Daoy (cell line): ENCODE measurements at regions not wholly inside any gene's neighbourhood (a gene's known extent, or its start where the extent isn't known, plus 50 kb on each side); places are given as distances from the start of the nearest gene placed in this dataset.
A peak's percentile ranks its signal among the peaks of the same experiment; 100 is the strongest.
"Not testable (repeated sequence)": the region's sequence is repeated elsewhere in the genome, so short reads cannot be mapped to it uniquely, and the experiment has no call there.

ENCODE experiments used
- DNase-seq: peaks from one replicate; pipeline ENCODE4 v3.0.0-alpha.2; 2015; ENCODE audit warnings: low read depth

DNA sequence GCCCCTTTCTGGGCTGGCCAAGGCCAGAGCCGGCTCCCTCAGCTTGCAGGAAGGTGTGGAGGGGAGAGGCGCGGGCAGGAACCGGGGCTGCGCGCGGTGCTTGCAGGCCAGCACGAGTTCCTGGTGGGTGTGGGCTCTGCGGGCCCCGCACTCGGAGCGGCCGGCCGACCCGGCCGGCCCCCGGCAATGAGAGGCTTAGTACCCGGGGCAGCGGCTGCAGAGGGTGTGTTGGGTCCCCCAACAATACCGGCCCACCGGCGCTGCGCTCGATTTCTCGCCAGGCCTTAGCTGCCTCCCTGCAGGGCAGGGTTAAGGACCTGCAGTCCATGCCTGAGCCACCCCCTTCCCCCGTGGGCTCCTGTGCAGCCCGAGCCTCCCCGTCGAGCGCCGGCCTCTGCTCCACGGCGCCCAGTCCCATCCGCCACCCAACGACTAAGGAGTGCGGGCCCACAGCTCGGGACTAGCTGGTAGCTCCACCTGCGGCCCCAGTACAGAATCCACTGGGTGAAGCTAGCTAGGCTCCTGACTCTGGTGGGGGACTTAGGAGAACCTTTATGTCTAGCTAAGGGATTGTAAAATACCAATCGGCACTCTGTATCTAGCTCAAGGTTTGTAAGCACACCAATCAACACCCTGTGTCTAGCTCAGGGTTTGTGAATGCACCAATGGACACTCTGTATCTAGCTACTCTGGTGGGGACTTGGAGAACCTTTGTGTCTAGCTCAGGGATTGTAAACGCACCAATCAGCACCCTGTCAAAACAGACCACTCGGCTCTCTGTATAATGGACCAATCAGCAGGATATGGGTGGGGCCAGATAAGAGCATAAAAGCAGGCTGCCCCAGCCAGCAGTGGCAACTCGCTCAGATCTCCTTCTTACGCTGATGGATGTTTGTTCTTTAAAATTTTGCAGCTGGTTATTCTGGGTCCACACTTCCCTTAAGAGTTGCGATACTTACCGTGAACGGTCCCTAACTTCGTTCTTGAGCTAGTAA, 167.4 kb upstream of the RREB1 start:
- DNase-seq, result no peak

DNA sequence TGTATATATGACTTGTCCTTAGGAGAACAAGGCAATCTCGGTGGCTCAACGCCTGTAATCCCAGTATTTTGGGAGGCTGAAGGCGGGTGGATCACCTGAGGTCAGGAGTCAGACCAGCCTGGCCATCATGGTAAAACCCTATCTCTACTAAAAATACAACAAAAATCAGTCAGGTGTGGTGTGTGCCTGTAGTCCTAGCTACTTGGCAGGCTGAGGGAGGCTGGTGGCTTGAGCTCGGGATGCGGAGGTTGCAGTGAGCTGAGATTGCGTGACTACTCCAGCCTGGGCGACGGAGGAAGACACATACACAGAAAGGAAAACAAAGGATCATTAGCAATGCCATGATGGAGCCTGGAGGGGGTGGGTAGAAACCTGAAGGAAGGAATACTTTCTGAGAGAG, 166.6 kb upstream of the RREB1 start:
- DNase-seq, result no peak

DNA sequence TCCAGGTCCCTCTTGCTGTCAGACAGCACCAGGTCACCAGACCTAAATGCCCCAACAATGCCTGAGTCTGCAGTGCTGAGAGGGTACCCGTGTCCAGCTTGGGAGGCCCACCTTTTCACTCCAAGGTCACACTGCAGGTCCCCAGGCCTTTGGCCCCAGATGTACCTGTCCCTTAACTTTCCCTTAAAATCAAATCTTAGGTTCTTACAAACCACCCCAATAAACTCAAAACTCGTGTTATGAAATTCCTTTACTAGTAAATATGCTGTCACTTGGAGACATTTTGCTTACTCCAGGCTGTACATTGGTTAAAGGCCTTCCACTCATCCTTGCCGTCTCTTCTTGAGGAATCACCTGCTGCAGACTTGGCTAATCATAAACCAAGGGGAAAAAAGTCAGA, 165.7 kb upstream of the RREB1 start:
- no peak for DNase-seq

DNA sequence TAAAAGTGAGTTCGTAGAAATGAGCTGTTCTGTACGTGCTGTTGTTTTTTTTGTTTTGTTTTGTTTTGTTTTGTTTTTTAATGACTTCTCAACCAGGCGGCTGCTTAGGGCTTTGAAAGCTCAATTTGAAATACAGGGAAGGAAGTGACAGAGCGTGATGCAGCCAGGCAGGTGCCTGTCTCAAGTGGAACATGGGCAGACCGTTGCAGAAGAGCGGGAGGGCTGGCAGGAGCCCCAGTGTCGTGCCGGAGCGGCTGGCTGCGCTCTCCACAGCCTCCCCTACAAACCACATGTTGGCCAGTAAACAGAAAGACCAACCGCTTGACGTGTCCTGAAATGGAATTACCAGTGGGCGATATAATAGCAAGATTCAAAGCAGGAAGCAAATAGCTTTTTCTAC, 164.9 kb upstream of the RREB1 start:
- peak; percentile 55 for DNase-seq

DNA sequence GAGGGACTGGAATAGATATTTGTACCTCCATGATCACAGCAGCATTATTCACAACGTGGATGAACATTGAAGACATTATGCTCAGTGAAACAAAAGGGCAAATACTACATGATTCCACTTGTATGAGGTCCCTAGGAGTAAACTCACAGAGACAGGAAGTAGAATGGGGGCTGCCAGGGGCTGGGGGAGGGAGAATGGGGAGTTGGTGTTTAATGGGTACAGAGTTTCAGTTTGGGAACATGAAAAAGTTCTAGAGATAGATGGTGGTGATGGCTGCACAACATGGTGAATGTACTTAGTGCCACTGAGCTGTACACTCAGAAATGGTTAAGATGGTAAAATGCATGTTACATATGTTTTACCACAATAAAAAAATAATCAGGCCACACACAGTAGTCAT, 164.3 kb upstream of the RREB1 start:
- no peak for DNase-seq

DNA sequence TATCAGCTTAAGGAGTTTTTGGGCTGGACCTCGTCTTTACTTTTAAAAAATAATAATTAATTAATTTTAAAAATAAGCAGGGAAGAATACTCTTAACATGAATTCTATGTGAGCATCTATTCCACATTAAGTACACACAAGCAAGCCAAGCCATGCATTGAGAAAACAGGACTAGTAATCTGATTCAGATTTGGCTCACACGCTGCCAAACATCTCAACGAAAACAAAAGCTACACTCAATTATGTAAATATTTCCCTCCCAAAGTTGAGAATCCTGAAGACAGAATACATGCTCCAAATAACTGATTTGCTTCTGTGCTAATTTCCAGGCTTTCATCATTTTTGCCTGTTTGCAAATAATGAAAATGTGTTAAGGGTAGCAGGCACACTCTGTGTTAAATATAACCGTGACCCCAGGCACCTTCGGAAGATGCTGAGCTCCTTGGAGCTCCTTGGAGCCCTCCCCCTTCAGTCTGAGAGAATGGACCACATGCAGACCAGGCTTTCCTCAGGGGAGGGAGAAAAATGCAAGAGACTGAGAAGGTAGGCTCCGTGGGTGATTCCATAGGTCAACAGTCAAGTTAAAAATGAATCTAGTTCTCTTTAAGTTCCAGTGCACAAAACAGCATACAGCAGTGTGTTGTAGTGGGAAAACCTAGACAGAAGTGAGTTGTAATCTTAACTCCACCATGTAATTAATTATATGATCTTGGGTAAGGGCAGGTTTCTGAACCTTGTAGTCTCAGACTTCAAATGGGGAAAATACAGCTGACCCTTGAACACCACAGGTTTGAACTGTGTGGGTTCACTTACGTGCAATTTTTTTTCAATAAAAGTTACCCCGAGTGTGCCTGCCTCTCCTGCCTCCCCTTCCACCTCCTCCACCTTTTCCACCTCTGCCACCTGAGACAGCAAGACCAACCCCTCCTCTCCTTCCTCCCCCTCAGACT, 161.3 kb upstream of the RREB1 start:
- no peak for DNase-seq

DNA sequence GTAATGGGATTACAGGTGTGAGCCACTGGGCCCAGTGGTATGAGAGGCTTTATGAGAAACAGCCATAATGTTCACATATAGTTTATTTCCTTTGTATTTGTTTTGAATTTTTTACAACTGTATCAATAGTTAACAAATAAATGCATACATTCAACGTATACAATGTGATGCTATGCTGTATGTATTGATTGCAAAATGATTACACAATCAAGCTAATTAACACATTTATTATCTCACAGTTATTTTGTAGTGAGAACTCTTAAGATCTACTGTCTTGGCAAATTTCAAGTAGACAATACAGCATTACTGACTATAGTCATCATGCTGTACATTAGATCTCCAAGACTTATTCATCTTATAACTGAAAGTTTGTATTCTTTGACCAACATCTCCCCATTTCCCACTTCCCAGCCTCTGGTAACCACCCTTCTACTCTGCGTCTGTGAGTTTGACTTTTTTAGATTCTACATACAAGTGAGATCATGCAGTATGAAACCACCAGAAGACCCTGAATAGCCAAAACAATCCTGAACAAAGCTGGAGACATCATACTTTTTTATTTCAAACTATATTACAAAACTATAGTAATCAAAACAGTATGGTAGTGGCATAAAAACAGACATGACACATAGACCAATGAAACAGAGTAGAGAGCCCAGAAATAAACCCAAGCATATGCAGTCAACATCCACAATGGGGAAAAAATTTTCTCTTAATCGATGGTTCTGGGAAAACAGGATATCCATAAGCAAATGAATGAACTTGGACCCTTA, 157.2 kb upstream of the RREB1 start:
- DNase-seq, result no peak

DNA sequence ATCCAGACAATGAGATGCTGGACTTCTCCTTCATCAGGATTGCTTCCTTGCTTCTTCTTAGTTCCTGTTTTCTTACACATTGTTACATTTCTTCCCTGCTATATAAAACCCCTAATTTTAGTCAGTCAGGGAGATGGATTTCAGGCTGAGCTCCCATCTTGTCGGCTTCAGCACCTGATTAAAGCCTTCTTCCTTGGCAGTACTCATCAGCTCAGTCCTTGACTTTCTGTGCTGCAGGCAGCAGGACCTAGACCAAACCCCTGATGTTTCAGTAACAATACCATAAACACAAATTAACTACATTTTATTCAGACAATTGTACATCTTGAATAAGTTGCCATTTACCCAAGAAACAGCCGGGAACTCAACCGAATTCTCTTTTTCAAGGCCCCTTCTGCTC, 156.4 kb upstream of the RREB1 start:
- DNase-seq, result no peak

DNA sequence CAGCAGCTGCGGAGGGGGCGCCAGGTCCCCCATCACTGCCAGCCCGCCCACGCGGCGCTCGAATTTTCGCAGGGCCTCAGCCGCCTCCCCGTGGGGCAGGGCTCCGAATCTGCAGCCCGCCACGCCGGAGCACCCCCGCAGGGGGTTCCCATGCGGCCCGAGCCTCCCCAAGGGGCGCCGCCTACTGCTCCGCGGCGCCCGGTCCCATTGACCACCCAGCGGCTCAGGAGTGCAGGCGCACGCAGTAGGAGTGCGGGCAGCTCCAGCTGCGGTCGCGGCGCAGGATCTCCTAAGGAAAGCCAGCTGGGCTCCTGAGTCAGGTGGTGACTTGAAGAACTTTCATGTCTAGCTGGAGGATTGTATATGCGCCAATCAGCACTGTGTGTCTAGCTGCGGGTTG, 155.3 kb upstream of the RREB1 start:
- DNase-seq, result no peak

DNA sequence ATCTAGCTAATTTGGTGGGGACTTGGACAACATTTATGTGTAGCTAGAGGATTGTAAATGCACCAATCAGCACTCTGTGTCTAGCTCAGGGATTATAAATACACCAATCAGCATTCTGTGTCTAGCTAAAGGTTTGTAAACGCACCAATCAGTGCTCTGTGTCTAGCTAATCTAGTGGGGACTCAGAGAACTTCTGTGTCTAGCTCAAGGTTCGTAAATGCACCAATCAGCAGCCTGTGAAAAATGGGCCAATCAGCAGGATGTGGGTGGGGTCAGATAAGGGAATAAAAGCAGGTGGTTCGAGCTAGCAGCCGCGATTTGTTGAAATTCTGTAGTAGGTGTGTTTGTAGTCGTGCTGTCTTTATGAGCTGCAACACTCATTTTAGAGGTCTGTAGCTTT, 154.8 kb upstream of the RREB1 start:
- DNase-seq, result not testable (repeated sequence)

DNA sequence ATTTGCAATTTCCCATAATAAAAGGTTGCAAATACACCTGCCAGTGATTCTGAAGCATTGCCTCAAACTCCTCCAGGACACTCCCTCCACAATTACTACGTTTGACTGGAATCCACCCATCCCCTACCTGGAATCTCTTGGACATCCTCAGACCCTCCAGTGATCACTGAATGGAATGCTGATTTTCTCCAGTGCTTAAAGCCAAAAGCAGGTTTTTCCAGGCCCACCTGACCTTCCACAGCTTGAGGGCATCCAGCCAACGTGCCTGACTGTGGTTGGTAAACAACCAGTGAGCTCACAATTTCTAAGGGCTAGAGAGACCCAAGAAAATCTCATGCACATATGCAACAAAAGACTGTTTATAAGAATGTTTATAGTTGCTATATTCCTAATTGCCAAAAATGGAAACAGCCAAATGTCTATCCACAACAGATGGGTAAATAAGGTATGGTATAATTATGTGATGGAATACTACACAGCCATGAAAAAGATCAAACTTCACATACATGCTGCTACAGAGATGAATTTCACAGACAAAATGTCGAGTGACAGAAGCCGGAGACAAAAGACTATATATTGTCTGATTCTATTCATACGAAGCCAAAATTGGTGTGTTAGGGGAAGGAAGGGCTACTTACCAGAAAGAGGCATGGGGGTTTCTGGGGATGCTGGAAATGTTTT, 147.1 kb upstream of the RREB1 start:
- no peak for DNase-seq

DNA sequence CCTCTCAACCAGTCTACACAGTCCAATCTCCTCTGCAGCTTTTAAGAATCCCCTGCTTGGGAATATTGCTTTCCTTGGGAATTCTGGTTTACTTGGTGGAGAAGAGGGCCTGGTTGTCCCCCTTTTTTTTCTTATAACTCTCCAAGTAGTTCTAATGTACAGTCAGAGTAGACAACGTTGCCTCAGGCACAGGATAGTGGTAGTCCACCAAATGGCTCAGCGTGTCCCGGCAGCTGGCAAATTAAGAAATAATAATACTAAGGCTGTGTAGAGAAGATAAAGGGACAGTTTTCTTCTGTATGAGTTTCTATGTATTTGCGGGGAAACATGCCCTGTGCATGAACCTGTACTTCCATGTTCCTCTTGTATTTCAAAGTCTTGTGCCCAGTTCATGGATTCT, 145.7 kb upstream of the RREB1 start:
- no peak for DNase-seq

DNA sequence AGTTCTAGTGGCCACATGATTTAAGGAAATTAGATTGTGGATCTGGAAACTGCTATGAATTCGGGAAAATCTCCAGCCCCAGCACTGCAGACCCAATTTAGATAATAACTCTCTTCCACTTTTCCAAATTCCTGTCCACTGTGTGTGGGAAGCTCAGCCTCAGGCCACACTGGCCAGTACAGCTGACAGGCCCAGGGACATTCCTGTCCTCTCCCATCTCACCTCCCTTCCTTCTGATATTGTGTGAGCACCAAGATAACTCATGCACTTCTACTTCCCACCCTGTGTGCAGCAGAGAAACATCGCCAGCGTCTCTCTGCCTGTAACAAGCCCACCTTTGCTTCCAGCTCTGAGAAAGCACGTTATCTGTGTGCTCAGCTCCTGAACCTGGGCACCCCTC, 145.1 kb upstream of the RREB1 start:
- no peak for DNase-seq

DNA sequence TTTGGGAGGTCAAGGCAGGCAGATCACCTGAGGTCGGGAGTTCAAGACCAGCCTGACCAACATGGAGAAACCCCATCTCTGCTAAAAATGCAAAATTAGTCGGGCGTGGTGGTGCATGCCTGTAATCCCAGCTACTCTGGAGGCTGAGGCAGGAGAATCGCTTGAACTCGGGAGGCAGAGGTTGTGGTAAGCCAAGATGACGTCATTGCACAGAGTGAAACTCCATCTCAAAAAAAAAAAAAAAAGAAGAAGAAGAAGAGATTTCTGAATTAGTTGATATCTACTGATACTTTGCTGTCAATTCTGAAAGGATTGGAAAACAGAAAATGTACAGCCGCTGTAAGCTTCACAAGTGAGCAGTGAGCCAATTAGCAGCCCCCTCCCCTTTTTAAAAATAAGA, 144.4 kb upstream of the RREB1 start:
- DNase-seq, result not testable (repeated sequence)

DNA sequence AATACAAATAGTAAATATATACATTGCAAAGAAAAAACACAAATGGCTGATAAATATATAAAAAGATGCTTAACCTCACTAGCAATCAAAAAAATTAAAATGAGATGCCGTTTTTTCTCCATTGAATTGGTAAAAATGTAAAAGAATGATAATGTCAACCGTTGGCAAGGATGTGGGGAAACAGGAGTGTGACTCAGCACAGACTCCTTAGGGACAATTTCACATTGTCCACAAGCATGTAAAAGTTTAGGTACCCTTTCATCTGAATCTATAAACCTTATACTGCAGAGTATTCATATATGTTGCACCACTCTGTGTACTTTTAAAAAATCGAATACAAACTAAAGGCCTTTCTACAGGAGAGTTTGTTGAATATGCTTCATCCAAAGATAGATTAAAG, 143.1 kb upstream of the RREB1 start:
- DNase-seq, result no peak

DNA sequence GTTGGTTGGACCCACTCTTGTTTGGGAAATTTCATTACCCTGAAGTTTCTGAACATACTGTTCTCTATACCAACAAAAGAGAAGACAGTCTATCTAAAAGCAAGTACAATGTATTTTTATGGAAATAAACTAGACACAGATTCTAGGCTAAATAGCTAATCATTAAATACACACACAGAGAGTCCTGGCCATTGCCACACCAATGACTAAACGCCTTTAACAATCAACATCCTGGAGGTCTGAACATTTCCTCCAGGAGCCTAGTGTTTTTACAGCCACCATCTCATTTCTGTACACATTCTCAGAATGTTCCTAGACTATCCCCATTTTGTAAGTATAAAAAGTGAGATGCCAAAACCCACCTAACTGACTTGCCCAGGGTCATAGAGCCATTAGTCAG, 141.6 kb upstream of the RREB1 start:
- no peak for DNase-seq

DNA sequence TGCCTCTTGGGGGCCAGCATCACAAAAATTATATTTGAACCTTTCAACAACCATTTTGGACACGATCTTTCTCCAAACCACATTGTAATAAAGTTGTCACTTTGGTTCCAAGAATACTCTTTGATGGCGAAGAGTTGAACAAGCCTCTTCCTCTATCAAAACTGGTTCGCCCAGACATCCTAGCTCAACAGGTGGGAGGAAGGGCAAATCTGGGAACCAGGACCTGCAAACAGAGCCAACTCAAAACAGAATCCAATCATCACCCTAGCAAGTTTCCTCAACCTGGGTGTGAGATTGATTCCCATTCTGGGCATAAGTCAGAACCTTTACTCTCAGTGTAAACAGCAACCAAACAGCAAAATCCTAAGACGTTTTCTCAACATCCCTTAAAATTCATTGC, 141.2 kb upstream of the RREB1 start:
- no peak for DNase-seq

DNA sequence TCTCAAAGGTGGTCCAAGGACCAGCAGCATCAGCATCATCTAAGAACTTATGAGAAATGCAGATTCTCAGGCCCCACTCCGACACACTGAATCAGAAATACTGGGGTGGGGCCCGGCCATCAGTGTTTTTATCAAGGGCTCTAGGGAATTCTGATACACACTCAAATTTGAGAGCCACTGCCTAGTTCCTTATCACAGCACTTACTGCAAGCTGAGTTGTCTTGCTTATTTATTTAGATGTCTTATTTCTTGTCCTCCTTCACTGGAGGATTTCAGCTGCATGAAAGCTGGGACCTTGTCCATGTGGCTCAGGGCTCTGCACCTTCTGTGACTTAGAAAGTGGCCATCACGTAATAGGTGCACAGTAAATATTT, 139.4 kb upstream of the RREB1 start:
- DNase-seq, result no peak

DNA sequence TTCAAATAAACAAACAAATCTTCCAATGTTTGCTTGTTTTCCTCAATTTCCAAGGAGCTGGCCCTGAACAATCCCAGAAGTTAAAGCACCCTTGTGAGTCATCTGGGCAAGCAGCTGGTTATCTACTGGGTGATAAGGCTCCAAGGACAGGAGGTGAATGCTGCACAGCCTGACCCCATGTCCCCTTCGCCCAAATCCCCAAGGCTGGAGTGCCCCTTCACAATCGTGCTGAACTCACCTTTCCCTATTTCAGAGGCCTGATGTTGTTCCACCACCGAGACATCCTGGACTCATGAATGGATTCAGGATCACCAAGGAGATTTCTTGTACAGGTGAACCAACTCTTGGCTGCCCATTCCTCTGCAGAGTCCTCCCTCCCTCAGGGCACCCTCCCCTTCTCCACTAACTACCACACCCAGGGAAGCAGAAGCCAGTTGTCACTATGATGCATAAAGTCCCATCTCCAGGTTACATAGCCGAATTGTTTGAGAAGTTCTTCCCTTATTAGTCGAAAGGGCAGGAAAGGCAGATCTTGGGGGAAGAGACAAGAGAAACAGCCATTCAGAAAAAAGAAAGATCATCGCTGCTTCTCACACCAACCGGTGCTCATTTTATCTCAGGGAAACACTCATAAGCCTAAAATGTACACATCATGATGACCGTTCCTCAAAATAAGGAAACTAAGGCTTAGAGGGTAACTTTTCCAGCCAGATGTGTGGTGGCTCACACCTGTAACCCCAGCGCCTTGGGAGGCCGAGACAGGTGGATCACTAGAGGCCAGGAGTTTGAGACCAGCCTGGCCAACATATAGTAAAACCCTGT, 138.8 kb upstream of the RREB1 start:
- DNase-seq, result no peak

DNA sequence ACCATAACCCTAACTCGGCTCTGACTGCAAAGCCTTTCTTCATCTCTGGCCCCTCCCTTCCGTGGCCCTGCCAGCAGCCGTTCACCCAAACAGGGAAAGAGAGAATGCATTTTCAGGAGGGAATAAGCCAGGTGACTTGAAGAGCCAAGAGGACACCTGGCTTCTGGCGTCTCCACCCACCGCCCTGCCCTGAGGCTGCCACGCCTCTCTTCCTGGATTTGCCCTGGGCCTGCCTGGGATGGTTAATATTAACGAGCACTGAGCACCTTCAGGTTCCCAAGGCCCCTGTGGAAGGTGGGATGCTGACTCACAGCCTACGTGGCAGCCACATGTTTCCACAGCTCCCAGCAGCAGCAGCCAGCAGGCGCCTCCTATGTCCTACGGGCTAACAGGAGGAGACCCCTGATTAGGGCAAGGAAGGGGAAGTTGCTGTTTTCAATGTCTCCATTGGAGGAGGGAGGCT, 138.0 kb upstream of the RREB1 start:
- peak; percentile 56 for DNase-seq
